ENCODE measurements at regions not wholly inside any gene's neighbourhood (a gene's known extent, or its start where the extent isn't known, plus 50 kb on each side); places are given as distances from the start of the nearest gene placed in this dataset.

GRCh38 chr1:55582084-55582483, 366.9 kb upstream of the USP24 start:
- H3K9ac ChIP-seq (ENCODE audit: low read length), result no peak overlapping the region
- H2AFZ ChIP-seq (ENCODE audit: low read depth, low read length), result no peak overlapping the region
- no peak for TF ChIP-seq EZH2phosphoT487 (IDR thresholded peaks at IDR 0.05; ENCODE audit: low read depth)
- TF ChIP-seq, protein P1, sequence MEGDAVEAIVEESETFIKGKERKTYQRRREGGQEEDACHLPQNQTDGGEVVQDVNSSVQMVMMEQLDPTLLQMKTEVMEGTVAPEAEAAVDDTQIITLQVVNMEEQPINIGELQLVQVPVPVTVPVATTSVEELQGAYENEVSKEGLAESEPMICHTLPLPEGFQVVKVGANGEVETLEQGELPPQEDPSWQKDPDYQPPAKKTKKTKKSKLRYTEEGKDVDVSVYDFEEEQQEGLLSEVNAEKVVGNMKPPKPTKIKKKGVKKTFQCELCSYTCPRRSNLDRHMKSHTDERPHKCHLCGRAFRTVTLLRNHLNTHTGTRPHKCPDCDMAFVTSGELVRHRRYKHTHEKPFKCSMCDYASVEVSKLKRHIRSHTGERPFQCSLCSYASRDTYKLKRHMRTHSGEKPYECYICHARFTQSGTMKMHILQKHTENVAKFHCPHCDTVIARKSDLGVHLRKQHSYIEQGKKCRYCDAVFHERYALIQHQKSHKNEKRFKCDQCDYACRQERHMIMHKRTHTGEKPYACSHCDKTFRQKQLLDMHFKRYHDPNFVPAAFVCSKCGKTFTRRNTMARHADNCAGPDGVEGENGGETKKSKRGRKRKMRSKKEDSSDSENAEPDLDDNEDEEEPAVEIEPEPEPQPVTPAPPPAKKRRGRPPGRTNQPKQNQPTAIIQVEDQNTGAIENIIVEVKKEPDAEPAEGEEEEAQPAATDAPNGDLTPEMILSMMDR (IDR thresholded peaks at IDR 0.05; ENCODE audit: low read depth, low read length), result no peak
- H3K4me2 ChIP-seq (ENCODE audit: low read length), result no peak overlapping the region
- H4K20me1 ChIP-seq (ENCODE audit: insufficient read depth, low read length), result no peaks in the 10 kb centered on the region
- H3K9me3 ChIP-seq (ENCODE audit: insufficient read depth, low read length), result no peaks in the 10 kb centered on the region
- H3K79me2 ChIP-seq (ENCODE audit: low read length), result no peaks in the 10 kb centered on the region
- no peak overlapping the region for H3K4me3 ChIP-seq (ENCODE audit: low read length)
- H3K36me3 ChIP-seq (replicated peaks; ENCODE audit: low read depth, low read length), result no peaks in the 10 kb centered on the region
- no peak overlapping the region for H3K27ac ChIP-seq (ENCODE audit: low read length)
- H3K27me3 ChIP-seq (ENCODE audit: low read depth, low read length), result no peaks in the 10 kb centered on the region
- H3K4me1 ChIP-seq (ENCODE audit: low read length), result no peaks in the 10 kb centered on the region

DNA sequence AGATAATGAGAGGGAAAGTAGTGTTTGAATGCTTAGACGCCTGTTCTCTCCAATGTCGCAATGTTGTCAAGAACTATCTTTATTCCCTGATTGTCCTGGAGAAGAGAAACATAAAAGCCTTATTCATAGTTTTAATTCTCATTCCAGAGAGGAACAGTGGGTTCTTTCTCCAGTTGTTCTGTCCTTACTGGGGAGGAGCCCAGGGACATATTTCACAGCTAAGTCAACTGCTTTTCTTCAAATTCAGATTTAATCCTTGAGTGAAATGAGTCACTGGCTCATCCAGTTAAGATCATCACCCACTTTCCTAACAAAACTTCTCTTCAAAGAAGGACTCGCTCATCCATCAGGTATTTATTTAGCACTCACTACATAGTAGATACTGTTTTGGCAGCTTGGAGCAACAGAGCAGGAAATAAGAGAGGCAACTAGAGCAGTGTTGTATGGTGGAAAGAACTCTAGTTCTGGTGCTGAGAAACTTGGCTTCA, 365.7 kb upstream of the USP24 start:
- no peaks in the 10 kb centered on the region for H3K9me3 ChIP-seq (ENCODE audit: insufficient read depth, low read length)
- no peaks in the 10 kb centered on the region for H4K20me1 ChIP-seq (ENCODE audit: insufficient read depth, low read length)
- no peaks in the 10 kb centered on the region for H3K27me3 ChIP-seq (ENCODE audit: low read depth, low read length)
- no peak overlapping the region for H3K9ac ChIP-seq (ENCODE audit: low read length)
- H3K4me1 ChIP-seq (ENCODE audit: low read length), result no peaks in the 10 kb centered on the region
- no peaks in the 10 kb centered on the region for H3K79me2 ChIP-seq (ENCODE audit: low read length)
- no peak overlapping the region for H2AFZ ChIP-seq (ENCODE audit: low read depth, low read length)
- H3K27ac ChIP-seq (ENCODE audit: low read length), result no peak overlapping the region
- H3K36me3 ChIP-seq (replicated peaks; ENCODE audit: low read depth, low read length), result no peaks in the 10 kb centered on the region
- H3K4me3 ChIP-seq (ENCODE audit: low read length), result no peak overlapping the region
- TF ChIP-seq, protein P1 (IDR thresholded peaks at IDR 0.05; ENCODE audit: low read depth, low read length), result no peak
- TF ChIP-seq EZH2phosphoT487 (IDR thresholded peaks at IDR 0.05; ENCODE audit: low read depth), result no peak
- H3K4me2 ChIP-seq (ENCODE audit: low read length), result no peak overlapping the region

GRCh38 chr1:55579332-55580001, 364.3 kb upstream of the USP24 start:
- no peak overlapping the region for H2AFZ ChIP-seq (ENCODE audit: low read depth, low read length)
- H3K4me3 ChIP-seq (ENCODE audit: low read length), result no peak overlapping the region
- no peak overlapping the region for H3K4me2 ChIP-seq (ENCODE audit: low read length)
- no peaks in the 10 kb centered on the region for H3K4me1 ChIP-seq (ENCODE audit: low read length)
- H3K27me3 ChIP-seq (ENCODE audit: low read depth, low read length), result no peaks in the 10 kb centered on the region
- H3K79me2 ChIP-seq (ENCODE audit: low read length), result no peaks in the 10 kb centered on the region
- H3K9me3 ChIP-seq (ENCODE audit: insufficient read depth, low read length), result no peaks in the 10 kb centered on the region
- no peak for TF ChIP-seq EZH2phosphoT487 (IDR thresholded peaks at IDR 0.05; ENCODE audit: low read depth)
- TF ChIP-seq, protein P1 (IDR thresholded peaks at IDR 0.05; ENCODE audit: low read depth, low read length), result no peak
- no peak overlapping the region for H3K27ac ChIP-seq (ENCODE audit: low read length)
- H3K9ac ChIP-seq (ENCODE audit: low read length), result no peak overlapping the region
- no peaks in the 10 kb centered on the region for H3K36me3 ChIP-seq (replicated peaks; ENCODE audit: low read depth, low read length)
- no peaks in the 10 kb centered on the region for H4K20me1 ChIP-seq (ENCODE audit: insufficient read depth, low read length)

GRCh38 chr1:55578646-55579045, 363.5 kb upstream of the USP24 start:
- Histone ChIP-seq H3K36me3 (replicated peaks; ENCODE audit: low read depth, low read length) (no peaks in the 10 kb centered on the region), H3K4me3 (ENCODE audit: low read length) (no peak overlapping the region), H4K20me1 (ENCODE audit: insufficient read depth, low read length) (no peaks in the 10 kb centered on the region), H2AFZ (ENCODE audit: low read depth, low read length) (no peak overlapping the region), H3K4me1 (ENCODE audit: low read length) (no peaks in the 10 kb centered on the region), H3K4me2 (ENCODE audit: low read length) (no peak overlapping the region), H3K9me3 (ENCODE audit: insufficient read depth, low read length) (no peaks in the 10 kb centered on the region), H3K9ac (ENCODE audit: low read length) (no peak overlapping the region), H3K27me3 (ENCODE audit: low read depth, low read length) (no peaks in the 10 kb centered on the region), H3K79me2 (ENCODE audit: low read length) (no peaks in the 10 kb centered on the region), H3K27ac (ENCODE audit: low read length) (no peak overlapping the region)
- TF ChIP-seq, protein P1 (IDR thresholded peaks at IDR 0.05; ENCODE audit: low read depth, low read length), result no peak
- no peak for TF ChIP-seq EZH2phosphoT487 (IDR thresholded peaks at IDR 0.05; ENCODE audit: low read depth)

All from OCI-LY3 (cell line).